Left lung (tissue), 4 donors: ENCODE measurements at regions not wholly inside any gene's neighbourhood (a gene's known extent, or its start where the extent isn't known, plus 50 kb on each side); places are given as distances from the start of the nearest gene placed in this dataset.
"Not testable (repeated sequence)": the region's sequence is repeated elsewhere in the genome, so short reads cannot be mapped to it uniquely, and the experiment has no call there.

ENCODE experiments used
- ATAC-seq: fragments of 200-7000 bp; cut with Tn5 transposase; one replicate; pipeline ENCODE4 v1.9.1; 2020; ENCODE audit warnings: moderate library complexity
- DNase-seq, 4 donors: peaks; one replicate each; pipeline ENCODE4 v3.0.0-alpha.2; 2013 to 2020
- H3K27ac ChIP-seq, 2 donors: fragments of 200-600 bp; sonication (generic) in 1 of 2; one replicate each; pipeline versions ENCODE4 v1.5.0 to v1.8.0; 2020 to 2021
- H3K27me3 ChIP-seq, 2 donors: fragments of 200-600 bp; sonication (generic) in 1 of 2; one replicate each; pipeline versions ENCODE4 v1.5.0 to v1.8.0; 2020 to 2021
- H3K36me3 ChIP-seq, 2 donors: fragments of 200-600 bp; sonication (generic) in 1 of 2; one replicate each; pipeline versions ENCODE4 v1.5.0 to v1.8.0; 2020 to 2021
- H3K4me1 ChIP-seq, 2 donors: fragments of 200-600 bp; one replicate each; pipeline ENCODE4 v1.8.0; 2021
- H3K4me3 ChIP-seq, 2 donors: fragments of 200-600 bp; sonication (generic) in 1 of 2; one replicate each; pipeline versions ENCODE4 v1.5.0 to v1.8.0; 2020 to 2021; ENCODE audit warnings: mild to moderate bottlenecking in 1 of 2
- H3K9me3 ChIP-seq, 2 donors: fragments of 200-600 bp; sonication (generic) in 1 of 2; one replicate each; pipeline versions ENCODE4 v1.5.0 to v1.8.0; 2020 to 2021
- CTCF ChIP-seq, 2 donors: fragments of 200-600 bp; sonication (generic) in 1 of 2; IDR thresholded peaks; one replicate each; pipeline versions ENCODE4 v1.5.0 to v1.8.0; 2021; ENCODE audit warnings: antibody characterized with exemption in 2 of 2
- intact Hi-C, 2 donors: fragments of 100-400 bp; cut with DNase I; formaldehyde crosslinking; loops; one replicate each; pipeline versions ENCODE4 v1.11.2 to v1.14.2; 2022
- donor health status: DM: no; HTN: yes; CAD: no.
- donor health status: DM: no; HTN: no; CAD: no.

- Histone ChIP-seq H3K27me3 (no peaks in the 10 kb centered on the region), H3K36me3 (no peaks in the 10 kb centered on the region), H3K9me3 (no peaks in the 10 kb centered on the region), H3K4me1 (no peaks in the 10 kb centered on the region), H3K4me3 (no peak overlapping the region), H3K27ac (no peak overlapping the region)
- ATAC-seq, result no peak
- intact Hi-C loops, result no loop called here
- TF ChIP-seq CTCF (IDR thresholded peaks at IDR 0.05), result no peak
- no peak for DNase-seq
These were observed 121.0 kb upstream of the CXADR start for GRCh38 chr21:17391811-17392340.

GRCh38 chr21:17393413-17393812, 119.4 kb upstream of the CXADR start:
- no peak for TF ChIP-seq CTCF (IDR thresholded peaks at IDR 0.05)
- intact Hi-C loops, result no loop called here
- DNase-seq, result no peak

GRCh38 chr21:17396948-17397347, 115.9 kb upstream of the CXADR start:
- DNase-seq (no peak), ATAC-seq (no peak)
- no peak for TF ChIP-seq CTCF (IDR thresholded peaks at IDR 0.05)
- intact Hi-C loops, result no loop called here
- Histone ChIP-seq H3K4me1 (no peaks in the 10 kb centered on the region), H3K36me3 (no peaks in the 10 kb centered on the region), H3K27me3 (no peaks in the 10 kb centered on the region), H3K4me3 (no peak overlapping the region), H3K9me3 (no peaks in the 10 kb centered on the region), H3K27ac (no peak overlapping the region)

More at GRCh38 chr21:17393413-17393812, 119.4 kb upstream of the CXADR start:
- Histone ChIP-seq H3K27me3 (no peaks in the 10 kb centered on the region), H3K9me3 (no peaks in the 10 kb centered on the region), H3K36me3 (no peaks in the 10 kb centered on the region), H3K4me3 (no peak overlapping the region), H3K27ac (no peak overlapping the region), H3K4me1 (no peaks in the 10 kb centered on the region)
- ATAC-seq, result no peak

- H3K4me1 ChIP-seq, result no peaks in the 10 kb centered on the region
- DNase-seq (no peak), ATAC-seq (no peak)
- H3K4me3 ChIP-seq, result no peak overlapping the region
- intact Hi-C loops, result no loop called here
- no peaks in the 10 kb centered on the region for H3K27me3 ChIP-seq
- no peak overlapping the region for H3K27ac ChIP-seq
- no peak for TF ChIP-seq CTCF (IDR thresholded peaks at IDR 0.05)
- H3K36me3 ChIP-seq, result no peaks in the 10 kb centered on the region
- no peaks in the 10 kb centered on the region for H3K9me3 ChIP-seq
These were observed 115.1 kb upstream of the CXADR start for GRCh38 chr21:17397703-17398102.

GRCh38 chr21:17398954-17399353, 113.9 kb upstream of the CXADR start:
- DNase-seq, H3K27ac ChIP-seq, H3K36me3 ChIP-seq, ATAC-seq, H3K9me3 ChIP-seq, H3K27me3 ChIP-seq, H3K4me3 ChIP-seq, H3K4me1 ChIP-seq, intact Hi-C loops: not testable (repeated sequence)

GRCh38 chr21:17402937-17403336, 109.9 kb upstream of the CXADR start:
- ATAC-seq, result no peak
- intact Hi-C loops, result no loop called here
- H3K9me3 ChIP-seq, result peaks cover 0 to 8% of the 10 kb centered on the region in 2 donors
- no peak for TF ChIP-seq CTCF (IDR thresholded peaks at IDR 0.05)
- no peak overlapping the region for H3K27ac ChIP-seq
- no peaks in the 10 kb centered on the region for H3K27me3 ChIP-seq
- no peaks in the 10 kb centered on the region for H3K36me3 ChIP-seq
- DNase-seq, result no peak
- no peak overlapping the region for H3K4me3 ChIP-seq
- H3K4me1 ChIP-seq, result no peaks in the 10 kb centered on the region
